Activated T-helper 2 cell treated with anti-CD3 and anti-CD28 coated beads, Interferon-gamma antibody, Interleukin-2, Interleukin-4, amounts not matched to agents 10 μg/mL and 5 μg/mL and 100 μg/mL, durations not matched to agents 14 hours and 24 hours and 36 hours (primary cell): ENCODE measurements at regions not wholly inside any gene's neighbourhood (a gene's known extent, or its start where the extent isn't known, plus 50 kb on each side); places are given as distances from the start of the nearest gene placed in this dataset.

Source experiments
- DNase-seq: peaks from one replicate; pipeline ENCODE4 v3.0.0; 2021; ENCODE audit warnings: low spot score
- H3K27ac Mint-ChIP-seq: one replicate; pipeline ENCODE4 v1.8.0; 2021; ENCODE audit warnings: mixed read lengths
- H3K27me3 Mint-ChIP-seq: one replicate; pipeline ENCODE4 v1.8.0; 2021; ENCODE audit warnings: low read depth, mixed read lengths
- H3K36me3 Mint-ChIP-seq: one replicate; pipeline ENCODE4 v1.8.0; 2021; ENCODE audit warnings: low read depth, mixed read lengths
- H3K4me1 Mint-ChIP-seq: one replicate; pipeline ENCODE4 v1.8.0; 2021; ENCODE audit warnings: low read depth, mixed read lengths
- H3K4me3 Mint-ChIP-seq: one replicate; pipeline ENCODE4 v1.8.0; 2021; ENCODE audit warnings: low read depth, mild to moderate bottlenecking, moderate library complexity, mixed read lengths
- H3K9me3 Mint-ChIP-seq: one replicate; pipeline ENCODE4 v1.8.0; 2021; ENCODE audit warnings: mixed read lengths
- intact Hi-C: fragments of 100-400 bp; cut with micrococcal nuclease; formaldehyde crosslinking; loops from one replicate; pipeline ENCODE4 v1.15.1; 2023

- H3K27ac Mint-ChIP-seq: no peak overlapping the region
- no peak for DNase-seq
- H3K27me3 Mint-ChIP-seq: no peaks in the 10 kb centered on the region
- H3K4me3 Mint-ChIP-seq: no peak overlapping the region
- peaks cover 22% of the 10 kb centered on the region for H3K9me3 Mint-ChIP-seq
- H3K4me1 Mint-ChIP-seq: no peaks in the 10 kb centered on the region
- no peaks in the 10 kb centered on the region for H3K36me3 Mint-ChIP-seq
- intact Hi-C loops: no loop called here
Observed at GRCh38 chr14:82694820-82695219, 1161.2 kb upstream of the SEL1L start.

- H3K27ac Mint-ChIP-seq: no peak overlapping the region
- H3K4me3 Mint-ChIP-seq: no peak overlapping the region
- DNase-seq: no peak
- no peaks in the 10 kb centered on the region for H3K27me3 Mint-ChIP-seq
- H3K4me1 Mint-ChIP-seq: no peaks in the 10 kb centered on the region
- no peaks in the 10 kb centered on the region for H3K36me3 Mint-ChIP-seq
- intact Hi-C loops: no loop called here
- H3K9me3 Mint-ChIP-seq: peaks cover 17% of the 10 kb centered on the region
Observed at GRCh38 chr14:82704218-82704617, 1170.6 kb upstream of the SEL1L start.

DNA sequence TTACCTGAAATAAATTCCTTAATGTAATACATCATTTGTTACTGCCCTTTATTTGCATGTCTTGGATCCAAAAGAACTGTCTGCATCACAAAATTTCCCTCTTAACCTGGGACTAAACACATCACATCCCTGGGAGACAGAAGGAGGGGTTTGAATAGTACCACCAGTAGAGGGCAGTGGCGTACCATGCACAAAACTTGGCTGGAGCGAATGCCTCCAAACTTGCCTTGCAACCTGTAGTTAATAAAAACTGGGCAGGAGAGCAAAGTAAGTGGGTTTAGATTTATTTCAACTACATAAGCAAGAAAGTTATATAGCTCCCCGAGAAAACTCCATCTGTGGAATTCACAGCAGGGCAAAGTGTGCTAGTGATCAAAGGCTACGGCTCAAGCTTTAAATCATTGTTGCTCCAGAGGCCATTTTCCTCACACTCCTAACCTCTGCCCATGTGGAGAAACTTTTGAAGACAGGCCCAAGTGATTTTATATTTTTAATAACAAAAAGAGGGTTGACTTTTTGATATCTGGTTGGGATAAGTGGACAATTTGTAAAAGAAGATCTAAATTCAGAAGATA lies 1176.7 kb upstream of the SEL1L start:
- no peaks in the 10 kb centered on the region for H3K36me3 Mint-ChIP-seq
- H3K27me3 Mint-ChIP-seq: no peaks in the 10 kb centered on the region
- no peaks in the 10 kb centered on the region for H3K9me3 Mint-ChIP-seq
- peak; percentile 8 for DNase-seq
- no peak overlapping the region for H3K27ac Mint-ChIP-seq
- H3K4me1 Mint-ChIP-seq: no peaks in the 10 kb centered on the region
- intact Hi-C loops: no loop called here
- H3K4me3 Mint-ChIP-seq: no peak overlapping the region

GRCh38 chr14:82719617-82720016 lies 1186.0 kb upstream of the SEL1L start:
- Mint-ChIP-seq H3K9me3 (peaks cover 9% of the 10 kb centered on the region), H3K4me1 (no peaks in the 10 kb centered on the region), H3K4me3 (no peak overlapping the region), H3K36me3 (no peaks in the 10 kb centered on the region), H3K27ac (no peak overlapping the region), H3K27me3 (no peaks in the 10 kb centered on the region)
- intact Hi-C loops: no loop called here
- no peak for DNase-seq

- intact Hi-C loops: no loop called here
- H3K36me3 Mint-ChIP-seq: no peaks in the 10 kb centered on the region
- no peak overlapping the region for H3K27ac Mint-ChIP-seq
- H3K9me3 Mint-ChIP-seq: peaks cover 17% of the 10 kb centered on the region
- DNase-seq: no peak
- H3K4me3 Mint-ChIP-seq: no peak overlapping the region
- H3K27me3 Mint-ChIP-seq: no peaks in the 10 kb centered on the region
- no peaks in the 10 kb centered on the region for H3K4me1 Mint-ChIP-seq
Observed at GRCh38 chr14:82720431-82720830, 1186.8 kb upstream of the SEL1L start.

DNA sequence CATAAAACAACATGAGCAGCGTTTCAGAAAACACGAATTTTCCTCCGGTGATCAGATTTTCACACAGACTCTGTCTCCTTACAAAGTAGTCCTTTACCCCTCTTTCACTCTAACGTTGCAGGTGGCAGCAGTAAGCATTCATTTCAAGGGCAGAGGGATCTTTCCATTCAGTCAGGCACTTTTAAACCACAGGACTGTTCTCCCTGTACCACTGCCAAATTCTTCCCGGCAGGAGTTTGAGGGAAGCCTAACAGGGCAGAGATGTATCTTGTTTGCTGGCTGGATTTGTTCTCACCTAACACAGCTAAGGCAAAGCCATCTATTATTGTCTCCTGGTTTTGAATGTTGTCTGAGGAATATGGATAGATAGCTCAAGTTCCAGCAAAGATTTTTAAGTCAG lies 1187.3 kb upstream of the SEL1L start:
- Mint-ChIP-seq H3K4me3 (no peak overlapping the region), H3K36me3 (no peaks in the 10 kb centered on the region), H3K27me3 (no peaks in the 10 kb centered on the region), H3K9me3 (peaks cover 19% of the 10 kb centered on the region), H3K27ac (no peak overlapping the region), H3K4me1 (no peaks in the 10 kb centered on the region)
- DNase-seq: no peak
- intact Hi-C loops: no loop called here

DNA sequence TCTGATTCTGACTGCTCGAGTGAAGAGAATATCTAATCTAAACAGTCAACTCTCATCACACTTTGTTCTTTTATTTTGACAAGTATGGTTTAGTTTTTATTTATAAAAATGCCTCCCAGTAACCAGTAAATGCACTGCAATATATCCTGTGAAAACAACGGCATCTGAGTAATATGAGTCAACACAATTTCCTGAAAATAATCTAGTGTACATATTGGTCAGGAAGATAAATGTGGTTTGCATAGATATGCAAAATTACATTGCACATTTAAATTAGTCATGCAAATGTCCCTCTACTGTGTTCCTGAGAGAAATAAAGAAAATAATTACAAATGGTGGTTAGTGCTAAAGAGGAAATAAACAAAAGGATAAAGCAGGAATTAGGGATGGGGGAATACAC lies 1190.7 kb upstream of the SEL1L start:
- no peak overlapping the region for H3K27ac Mint-ChIP-seq
- H3K27me3 Mint-ChIP-seq: no peaks in the 10 kb centered on the region
- DNase-seq: no peak
- H3K9me3 Mint-ChIP-seq: peaks cover 32% of the 10 kb centered on the region
- H3K36me3 Mint-ChIP-seq: no peaks in the 10 kb centered on the region
- H3K4me3 Mint-ChIP-seq: no peak overlapping the region
- H3K4me1 Mint-ChIP-seq: no peaks in the 10 kb centered on the region
- intact Hi-C loops: no loop called here

DNA sequence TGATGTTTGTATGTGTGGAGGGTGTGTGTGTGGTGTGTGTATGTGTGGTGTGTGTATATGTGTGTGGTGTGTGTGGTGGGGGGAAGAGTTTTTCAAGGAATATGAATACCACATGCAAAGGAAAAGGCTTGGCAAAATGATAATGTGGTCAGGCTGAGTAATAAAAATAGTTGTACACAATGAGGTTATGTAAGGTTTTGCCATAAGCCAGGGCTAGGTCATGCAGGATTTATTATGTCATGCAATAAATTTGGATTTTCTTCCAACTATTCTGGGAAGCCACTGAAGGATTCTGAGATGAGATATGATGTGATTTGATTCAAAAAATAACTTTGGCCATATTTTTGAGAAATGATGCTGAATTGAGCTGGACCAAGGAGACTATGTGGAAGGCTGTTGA lies 1191.6 kb upstream of the SEL1L start:
- intact Hi-C loops: no loop called here
- H3K4me1 Mint-ChIP-seq: no peaks in the 10 kb centered on the region
- no peak overlapping the region for H3K27ac Mint-ChIP-seq
- H3K36me3 Mint-ChIP-seq: no peaks in the 10 kb centered on the region
- H3K9me3 Mint-ChIP-seq: peaks cover 39% of the 10 kb centered on the region
- H3K27me3 Mint-ChIP-seq: no peaks in the 10 kb centered on the region
- no peak overlapping the region for H3K4me3 Mint-ChIP-seq
- no peak for DNase-seq

DNA sequence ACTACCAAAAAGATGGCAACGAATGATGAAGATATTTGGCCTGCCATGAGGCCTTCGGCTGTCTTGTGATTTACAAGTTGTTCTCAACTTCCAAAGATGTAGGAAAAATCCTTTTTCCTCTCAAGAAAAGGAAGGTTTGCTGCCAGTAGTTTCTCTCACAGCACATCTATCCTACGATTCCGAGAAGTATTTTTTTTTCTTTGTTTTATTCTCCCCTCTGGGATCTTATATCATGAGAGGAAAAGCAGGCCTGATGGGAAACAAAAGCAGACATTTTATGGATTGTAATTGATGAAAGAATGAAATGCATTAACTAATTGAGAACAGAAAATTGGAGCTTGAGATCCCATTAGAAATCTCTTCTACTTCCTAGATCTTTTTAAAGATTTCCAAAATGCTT lies 1197.9 kb upstream of the SEL1L start:
- DNase-seq: no peak
- no peak overlapping the region for H3K27ac Mint-ChIP-seq
- H3K4me1 Mint-ChIP-seq: no peaks in the 10 kb centered on the region
- H3K36me3 Mint-ChIP-seq: no peaks in the 10 kb centered on the region
- peaks cover 52% of the 10 kb centered on the region for H3K9me3 Mint-ChIP-seq
- H3K27me3 Mint-ChIP-seq: no peaks in the 10 kb centered on the region
- intact Hi-C loops: no loop called here
- H3K4me3 Mint-ChIP-seq: no peak overlapping the region

DNA sequence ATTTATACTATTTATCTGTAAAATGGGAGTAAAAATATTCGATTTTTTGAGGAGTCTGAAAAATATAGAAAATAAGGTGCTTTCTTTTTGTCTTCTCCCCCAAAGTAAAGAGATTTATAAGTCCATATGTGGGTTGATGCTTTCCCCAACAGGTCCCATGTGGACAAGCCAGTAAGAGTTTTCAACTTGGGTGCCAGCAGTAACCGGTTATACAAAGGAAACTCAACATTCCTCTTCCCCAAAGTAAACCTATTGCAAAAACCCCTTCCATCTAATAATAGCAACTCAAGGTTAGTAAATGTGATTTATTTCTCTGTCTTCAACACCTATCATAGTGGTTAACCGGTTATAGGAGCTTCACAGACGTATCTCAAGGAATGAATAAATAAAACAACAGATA lies 1206.9 kb upstream of the SEL1L start:
- no peak overlapping the region for H3K27ac Mint-ChIP-seq
- DNase-seq: no peak
- intact Hi-C loops: no loop called here
- no peaks in the 10 kb centered on the region for H3K4me1 Mint-ChIP-seq
- no peak overlapping the region for H3K4me3 Mint-ChIP-seq
- peaks cover 28% of the 10 kb centered on the region for H3K9me3 Mint-ChIP-seq
- H3K27me3 Mint-ChIP-seq: no peaks in the 10 kb centered on the region
- no peaks in the 10 kb centered on the region for H3K36me3 Mint-ChIP-seq

GRCh38 chr14:82755476-82755875 lies 1221.8 kb upstream of the SEL1L start:
- Mint-ChIP-seq H3K4me1 (no peaks in the 10 kb centered on the region), H3K36me3 (no peaks in the 10 kb centered on the region), H3K27ac (no peak overlapping the region), H3K4me3 (no peak overlapping the region), H3K9me3 (peaks cover 29% of the 10 kb centered on the region), H3K27me3 (no peaks in the 10 kb centered on the region)
- no peak for DNase-seq
- intact Hi-C loops: no loop called here

GRCh38 chr14:82755923-82756322 lies 1222.3 kb upstream of the SEL1L start:
- no peak for DNase-seq
- H3K27ac Mint-ChIP-seq: no peak overlapping the region
- H3K9me3 Mint-ChIP-seq: peaks cover 30% of the 10 kb centered on the region
- no peaks in the 10 kb centered on the region for H3K4me1 Mint-ChIP-seq
- no peak overlapping the region for H3K4me3 Mint-ChIP-seq
- no peaks in the 10 kb centered on the region for H3K36me3 Mint-ChIP-seq
- H3K27me3 Mint-ChIP-seq: no peaks in the 10 kb centered on the region
- intact Hi-C loops: no loop called here

- intact Hi-C loops: no loop called here
- Mint-ChIP-seq H3K4me1 (no peaks in the 10 kb centered on the region), H3K4me3 (no peak overlapping the region)
Observed at GRCh38 chr14:82757776-82758175, 1224.1 kb upstream of the SEL1L start.

GRCh38 chr14:82759656-82760055 lies 1226.0 kb upstream of the SEL1L start:
- H3K36me3 Mint-ChIP-seq: no peaks in the 10 kb centered on the region
- no peak for DNase-seq
- H3K4me3 Mint-ChIP-seq: no peak overlapping the region
- H3K27me3 Mint-ChIP-seq: no peaks in the 10 kb centered on the region
- H3K27ac Mint-ChIP-seq: no peak overlapping the region
- H3K9me3 Mint-ChIP-seq: peaks cover 22% of the 10 kb centered on the region
- intact Hi-C loops: no loop called here
- H3K4me1 Mint-ChIP-seq: no peaks in the 10 kb centered on the region

More at GRCh38 chr14:82757776-82758175, 1224.1 kb upstream of the SEL1L start:
- Mint-ChIP-seq H3K27ac (no peak overlapping the region), H3K27me3 (no peaks in the 10 kb centered on the region), H3K36me3 (no peaks in the 10 kb centered on the region), H3K9me3 (peaks cover 30% of the 10 kb centered on the region)
- no peak for DNase-seq
